Neural cell (in vitro differentiated cells): ENCODE measurements at regions not wholly inside any gene's neighbourhood (a gene's known extent, or its start where the extent isn't known, plus 50 kb on each side); places are given as distances from the start of the nearest gene placed in this dataset.

Source experiments
- H2AFZ ChIP-seq: fragments of 200-600, 300-800 bp; sonication (generic), shearing (Covaris generic); 2 replicates; pipeline ENCODE4 v1.6.0; 2014; ENCODE audit warnings: low read depth, mild to moderate bottlenecking, antibody characterized with exemption, low read length, moderate library complexity
- H3F3A ChIP-seq: fragments of 200-600 bp; shearing (Covaris generic); 2 replicates; pipeline ENCODE4 v1.6.1; 2016; ENCODE audit warnings: mild to moderate bottlenecking, moderate library complexity, mixed read lengths, antibody characterized with exemption, low read length; ENCODE audit not compliant: insufficient read depth, poor library complexity, severe bottlenecking
- H3K27ac ChIP-seq: fragments of 200-600, 300-800 bp; sonication (generic), shearing (Covaris generic); 2 replicates; pipeline ENCODE4 v1.5.1; 2014; ENCODE audit warnings: mild to moderate bottlenecking, low read length, moderate library complexity
- H3K27me3 ChIP-seq: fragments of 300-800, 200-600 bp; sonication (generic), shearing (Covaris generic); 2 replicates; pipeline ENCODE4 v1.6.0; 2014; ENCODE audit warnings: mild to moderate bottlenecking, low read depth, low read length, moderate library complexity; ENCODE audit not compliant: insufficient read depth
- H3K36me3 ChIP-seq: fragments of 300-800, 200-600 bp; sonication (generic), shearing (Covaris generic); 2 replicates; pipeline ENCODE4 v1.5.1; 2014; ENCODE audit warnings: mild to moderate bottlenecking, antibody characterized with exemption, low read length, moderate library complexity; ENCODE audit not compliant: insufficient read depth
- H3K4me2 ChIP-seq: fragments of 300-800, 200-600 bp; sonication (generic), shearing (Covaris generic); 2 replicates; pipeline ENCODE4 v1.6.0; 2014; ENCODE audit warnings: mild to moderate bottlenecking, low read length
- H3K4me3 ChIP-seq: fragments of 300-800, 200-600 bp; sonication (generic), shearing (Covaris generic); 2 replicates; pipeline ENCODE4 v1.5.1; 2014; ENCODE audit warnings: mild to moderate bottlenecking, low read length, moderate library complexity
- H3K79me2 ChIP-seq: fragments of 200-600 bp; shearing (Covaris generic); replicated peaks from 2 replicates; pipeline ENCODE4 v1.6.0; 2014; ENCODE audit warnings: mild to moderate bottlenecking, low read length, moderate library complexity; ENCODE audit not compliant: insufficient read depth
- H3K9ac ChIP-seq: fragments of 300-800, 200-600 bp; sonication (generic), shearing (Covaris generic); 2 replicates; pipeline ENCODE4 v1.6.1; 2016; ENCODE audit warnings: mild to moderate bottlenecking, low read length, mixed read lengths
- H3K9me2 ChIP-seq: fragments of 200-600 bp; shearing (Covaris generic); 2 replicates; pipeline ENCODE4 v1.6.1; 2016; ENCODE audit warnings: mild to moderate bottlenecking, low read length, mixed read lengths; ENCODE audit not compliant: insufficient read depth
- H3K9me3 ChIP-seq: fragments of 200-600, 300-800 bp; sonication (generic), shearing (Covaris generic); 2 replicates; pipeline ENCODE4 v1.6.1; 2016; ENCODE audit warnings: mild to moderate bottlenecking, mixed run types, low read length, moderate library complexity, mixed read lengths
- H4K20me1 ChIP-seq: fragments of 200-600 bp; shearing (Covaris generic); 2 replicates; pipeline ENCODE4 v1.6.1; 2016; ENCODE audit warnings: mild to moderate bottlenecking, mixed run types; ENCODE audit not compliant: insufficient read depth
- EP300 ChIP-seq: fragments of 450-650 bp; conservative IDR thresholded peaks from 2 replicates; pipeline ENCODE4 v1.6.1; 2014; ENCODE audit warnings: antibody characterized with exemption, mild to moderate bottlenecking, moderate library complexity; ENCODE audit not compliant: poor library complexity, severe bottlenecking
- EZH2 ChIP-seq: fragments of 200-600, 300-800 bp; shearing (Covaris generic), sonication (generic); IDR thresholded peaks from 2 replicates; pipeline ENCODE4 v1.6.1; 2014; ENCODE audit warnings: antibody characterized with exemption, low read length, borderline replicate concordance, mild to moderate bottlenecking; ENCODE audit not compliant: insufficient read depth, poor library complexity, severe bottlenecking
- MXI1 ChIP-seq: fragments of 450-650 bp; conservative IDR thresholded peaks from 2 replicates; pipeline ENCODE4 v1.6.1; 2014; ENCODE audit warnings: antibody characterized with exemption, mild to moderate bottlenecking; ENCODE audit not compliant: poor library complexity, severe bottlenecking
- POLR2AphosphoS5 ChIP-seq: IDR thresholded peaks from 2 replicates; pipeline ENCODE4 v1.6.1; 2012
- RAD21 ChIP-seq: fragments of 450-650 bp; conservative IDR thresholded peaks from 2 replicates; pipeline ENCODE4 v1.6.1; 2014; ENCODE audit warnings: antibody characterized with exemption, mild to moderate bottlenecking, moderate library complexity
- SMC3 ChIP-seq: fragments of 450-650 bp; conservative IDR thresholded peaks from 2 replicates; pipeline ENCODE4 v1.6.1; 2014; ENCODE audit warnings: antibody characterized with exemption, mild to moderate bottlenecking, moderate library complexity; ENCODE audit not compliant: poor library complexity
- TAF1 ChIP-seq: IDR thresholded peaks from 2 replicates; pipeline ENCODE4 v1.6.1; 2012; ENCODE audit warnings: low read depth
- TF ChIP-seq, protein P1 (sequence below): IDR thresholded peaks from 2 replicates; pipeline ENCODE4 v1.6.1; 2012; ENCODE audit warnings: borderline replicate concordance
- TF ChIP-seq, protein P2 (sequence below): fragments of 450-650 bp; IDR thresholded peaks from 2 replicates; pipeline ENCODE4 v1.5.1; 2014; ENCODE audit warnings: antibody characterized with exemption, mild to moderate bottlenecking, moderate library complexity; ENCODE audit not compliant: poor library complexity, severe bottlenecking

- TF ChIP-seq, protein P1, sequence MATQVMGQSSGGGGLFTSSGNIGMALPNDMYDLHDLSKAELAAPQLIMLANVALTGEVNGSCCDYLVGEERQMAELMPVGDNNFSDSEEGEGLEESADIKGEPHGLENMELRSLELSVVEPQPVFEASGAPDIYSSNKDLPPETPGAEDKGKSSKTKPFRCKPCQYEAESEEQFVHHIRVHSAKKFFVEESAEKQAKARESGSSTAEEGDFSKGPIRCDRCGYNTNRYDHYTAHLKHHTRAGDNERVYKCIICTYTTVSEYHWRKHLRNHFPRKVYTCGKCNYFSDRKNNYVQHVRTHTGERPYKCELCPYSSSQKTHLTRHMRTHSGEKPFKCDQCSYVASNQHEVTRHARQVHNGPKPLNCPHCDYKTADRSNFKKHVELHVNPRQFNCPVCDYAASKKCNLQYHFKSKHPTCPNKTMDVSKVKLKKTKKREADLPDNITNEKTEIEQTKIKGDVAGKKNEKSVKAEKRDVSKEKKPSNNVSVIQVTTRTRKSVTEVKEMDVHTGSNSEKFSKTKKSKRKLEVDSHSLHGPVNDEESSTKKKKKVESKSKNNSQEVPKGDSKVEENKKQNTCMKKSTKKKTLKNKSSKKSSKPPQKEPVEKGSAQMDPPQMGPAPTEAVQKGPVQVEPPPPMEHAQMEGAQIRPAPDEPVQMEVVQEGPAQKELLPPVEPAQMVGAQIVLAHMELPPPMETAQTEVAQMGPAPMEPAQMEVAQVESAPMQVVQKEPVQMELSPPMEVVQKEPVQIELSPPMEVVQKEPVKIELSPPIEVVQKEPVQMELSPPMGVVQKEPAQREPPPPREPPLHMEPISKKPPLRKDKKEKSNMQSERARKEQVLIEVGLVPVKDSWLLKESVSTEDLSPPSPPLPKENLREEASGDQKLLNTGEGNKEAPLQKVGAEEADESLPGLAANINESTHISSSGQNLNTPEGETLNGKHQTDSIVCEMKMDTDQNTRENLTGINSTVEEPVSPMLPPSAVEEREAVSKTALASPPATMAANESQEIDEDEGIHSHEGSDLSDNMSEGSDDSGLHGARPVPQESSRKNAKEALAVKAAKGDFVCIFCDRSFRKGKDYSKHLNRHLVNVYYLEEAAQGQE = no peak
- no peak for TF ChIP-seq RAD21
- TF ChIP-seq MXI1 = no peak
- TF ChIP-seq, protein P2, sequence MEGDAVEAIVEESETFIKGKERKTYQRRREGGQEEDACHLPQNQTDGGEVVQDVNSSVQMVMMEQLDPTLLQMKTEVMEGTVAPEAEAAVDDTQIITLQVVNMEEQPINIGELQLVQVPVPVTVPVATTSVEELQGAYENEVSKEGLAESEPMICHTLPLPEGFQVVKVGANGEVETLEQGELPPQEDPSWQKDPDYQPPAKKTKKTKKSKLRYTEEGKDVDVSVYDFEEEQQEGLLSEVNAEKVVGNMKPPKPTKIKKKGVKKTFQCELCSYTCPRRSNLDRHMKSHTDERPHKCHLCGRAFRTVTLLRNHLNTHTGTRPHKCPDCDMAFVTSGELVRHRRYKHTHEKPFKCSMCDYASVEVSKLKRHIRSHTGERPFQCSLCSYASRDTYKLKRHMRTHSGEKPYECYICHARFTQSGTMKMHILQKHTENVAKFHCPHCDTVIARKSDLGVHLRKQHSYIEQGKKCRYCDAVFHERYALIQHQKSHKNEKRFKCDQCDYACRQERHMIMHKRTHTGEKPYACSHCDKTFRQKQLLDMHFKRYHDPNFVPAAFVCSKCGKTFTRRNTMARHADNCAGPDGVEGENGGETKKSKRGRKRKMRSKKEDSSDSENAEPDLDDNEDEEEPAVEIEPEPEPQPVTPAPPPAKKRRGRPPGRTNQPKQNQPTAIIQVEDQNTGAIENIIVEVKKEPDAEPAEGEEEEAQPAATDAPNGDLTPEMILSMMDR = no peak
- no peak for TF ChIP-seq EP300
- TF ChIP-seq TAF1 = no peak
- no peak for TF ChIP-seq EZH2
- TF ChIP-seq POLR2AphosphoS5 = no peak
- no peak for TF ChIP-seq SMC3
Observed at GRCh38 chr5:131042021-131042789, 122.9 kb downstream of the HINT1 start.

GRCh38 chr5:131023498-131023865 is 141.6 kb downstream of the HINT1 start:
- no peak for TF ChIP-seq EP300
- TF ChIP-seq EZH2 = no peak
- TF ChIP-seq, protein P2 = no peak
- no peak for TF ChIP-seq MXI1
- no peak for TF ChIP-seq POLR2AphosphoS5
- TF ChIP-seq, protein P1 = no peak
- no peak for TF ChIP-seq TAF1
- no peak for TF ChIP-seq SMC3
- no peak for TF ChIP-seq RAD21
- Histone ChIP-seq H3K9me2 (no peaks in the 10 kb centered on the region), H2AFZ (no peak overlapping the region), H3F3A (no peaks in the 10 kb centered on the region), H3K27me3 (no peaks in the 10 kb centered on the region), H3K9ac (no peak overlapping the region), H3K4me3 (no peak overlapping the region), H3K79me2 (no peaks in the 10 kb centered on the region), H3K27ac (no peak overlapping the region), H3K9me3 (no peaks in the 10 kb centered on the region), H4K20me1 (no peaks in the 10 kb centered on the region), H3K36me3 (no peaks in the 10 kb centered on the region), H3K4me2 (no peak overlapping the region)

More at GRCh38 chr5:131042021-131042789, 122.9 kb downstream of the HINT1 start:
- no peak overlapping the region for H3K4me3 ChIP-seq
- no peaks in the 10 kb centered on the region for H3K27me3 ChIP-seq
- no peak overlapping the region for H3K4me2 ChIP-seq
- H3K9me2 ChIP-seq = no peaks in the 10 kb centered on the region
- H4K20me1 ChIP-seq = no peaks in the 10 kb centered on the region
- no peaks in the 10 kb centered on the region for H3K9me3 ChIP-seq
- H3K36me3 ChIP-seq = no peaks in the 10 kb centered on the region
- no peak overlapping the region for H3K27ac ChIP-seq
- H3K9ac ChIP-seq = no peak overlapping the region
- no peak overlapping the region for H2AFZ ChIP-seq
- no peaks in the 10 kb centered on the region for H3F3A ChIP-seq
- no peaks in the 10 kb centered on the region for H3K79me2 ChIP-seq
